ENCODE measurements at regions not wholly inside any gene's neighbourhood (a gene's known extent, or its start where the extent isn't known, plus 50 kb on each side); places are given as distances from the start of the nearest gene placed in this dataset.

GRCh38 chr11:110003426-110003825, 89.8 kb upstream of the ZC3H12C start:
- SMC1A ChIA-PET (ENCODE audit: uncharacterized antibody, unreplicated experiment) = interaction anchor here (0.9 to 1.8 kb wide), 5 partner anchors 13 to 64 kb away, joined by 3 to 10 read pairs (median 6); no protein-coding TSS in a partner anchor

DNA sequence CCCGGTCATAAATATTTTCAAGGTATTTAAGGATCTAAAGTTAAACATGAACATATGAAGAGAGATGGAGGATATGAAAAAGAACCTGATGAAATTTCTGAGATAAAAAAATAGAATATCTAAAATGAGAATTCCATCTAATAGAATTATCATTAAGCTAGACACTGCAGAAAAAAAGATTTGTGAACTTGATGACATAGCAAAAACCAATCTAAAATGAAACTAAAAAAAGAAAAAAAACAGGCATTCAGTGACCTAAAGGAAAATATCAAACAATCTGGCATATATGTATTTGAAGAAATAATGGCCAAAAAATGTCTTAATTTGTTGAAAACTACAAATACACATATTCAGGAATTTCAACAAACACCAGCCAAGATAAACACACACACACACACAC, 81.6 kb upstream of the ZC3H12C start:
- Histone ChIP-seq H3K9me3 (replicated peaks; ENCODE audit: control insufficient read depth, insufficient read depth, low read length) (peaks cover 17% of the 10 kb centered on the region; the same call in 2 of the 3 replicates), H2AFZ (ENCODE audit: control insufficient read depth, low read depth, low read length) (no peak overlapping the region), H3K4me3 (no peak overlapping the region), H3K4me1 (ENCODE audit: control insufficient read depth, insufficient read depth, low read length) (no peaks in the 10 kb centered on the region), H3K79me2 (ENCODE audit: control insufficient read depth, insufficient read depth, low read length) (no peaks in the 10 kb centered on the region), H3K36me3 (ENCODE audit: control insufficient read depth in 2 of 2, insufficient read depth in 2 of 2, low read length in 1 of 2) (no peaks in the 10 kb centered on the region), H3K4me2 (ENCODE audit: control insufficient read depth, insufficient read depth) (no peak overlapping the region), H4K20me1 (ENCODE audit: control insufficient read depth, insufficient read depth) (no peaks in the 10 kb centered on the region), H3K27ac (ENCODE audit: control insufficient read depth, insufficient read depth) (no peak overlapping the region), H3K9ac (ENCODE audit: control insufficient read depth, insufficient read depth, low read length) (no peak overlapping the region), H3K27me3 (replicated peaks in 1 of 2; ENCODE audit: control insufficient read depth in 2 of 2, insufficient read depth in 2 of 2, low read length in 1 of 2) (no peaks in the 10 kb centered on the region)
- intact Hi-C loops (cut with micrococcal nuclease; ENCODE audit: unreplicated experiment) (no loop called here), in situ Hi-C loops (cut with MboI) (no loop called here)
- ChIA-PET SMC1A (ENCODE audit: uncharacterized antibody, unreplicated experiment) (interaction anchor here (0.6 to 2.6 kb wide), 4 partner anchors 14 to 1140 kb away, joined by 3 to 11 read pairs (median 3); no protein-coding TSS in a partner anchor), POLR2A (no interaction called here), CTCF (interaction anchor here (1.1 to 1.2 kb wide), 2 partner anchors 14 to 188 kb away, joined by 3 read pairs; no protein-coding TSS in a partner anchor), RAD21 (ENCODE audit: unreplicated experiment) (interaction anchor here (1.1 kb wide), 1 partner anchor 15 kb away, joined by 3 read pairs; no protein-coding TSS in a partner anchor)
- no TSS peak for BruUV-seq (replicated peaks)
- ATAC-seq (no peak), FAIRE-seq (no peak), DNase-seq (ENCODE audit: low read depth, low spot score) (no peak)
- WGBS (ENCODE audit: insufficient coverage, insufficient replicate concordance, low lambda C conversion rate, missing lambda C conversion rate) = 100% methylated on average over 1 of the region's 1 CpG
- TF ChIP-seq FOXM1 (IDR thresholded peaks at IDR 0.05; ENCODE audit: low read depth, low read length) (no peak), EZH2 (IDR thresholded peaks at IDR 0.05; ENCODE audit: borderline replicate concordance, control insufficient read depth, low read depth, low read length) (no peak), TCF12 (IDR thresholded peaks at IDR 0.05; ENCODE audit: low read depth, low read length) (no peak), EGR1 (IDR thresholded peaks at IDR 0.05; ENCODE audit: borderline replicate concordance in 1 of 2, low read depth in 2 of 2, low read length in 2 of 2) (no peak), RCOR1 (conservative IDR thresholded peaks at IDR 0.05; ENCODE audit: low read depth, low read length) (no peak), RELA (IDR thresholded peaks at IDR 0.05; ENCODE audit: borderline replicate concordance, partially characterized antibody) (no peak), TCF3 (IDR thresholded peaks at IDR 0.05; ENCODE audit: borderline replicate concordance, insufficient read depth, low read depth, low read length) (no peak), ZNF24 (IDR thresholded peaks at IDR 0.05) (no peak), POLR2AphosphoS5 (IDR thresholded peaks at IDR 0.05; ENCODE audit: low read length) (no peak), NKRF (conservative IDR thresholded peaks at IDR 0.05) (no peak), MTA3 (IDR thresholded peaks at IDR 0.05; ENCODE audit: borderline replicate concordance, low read length) (no peak), ZNF274 (IDR thresholded peaks at IDR 0.05; ENCODE audit: insufficient read depth, insufficient read length) (no peak), WRNIP1 (IDR thresholded peaks at IDR 0.05; ENCODE audit: borderline replicate concordance, low read depth, low read length) (no peak), PAX8 (IDR thresholded peaks at IDR 0.05) (no peak)
- TF ChIP-seq, protein P1, sequence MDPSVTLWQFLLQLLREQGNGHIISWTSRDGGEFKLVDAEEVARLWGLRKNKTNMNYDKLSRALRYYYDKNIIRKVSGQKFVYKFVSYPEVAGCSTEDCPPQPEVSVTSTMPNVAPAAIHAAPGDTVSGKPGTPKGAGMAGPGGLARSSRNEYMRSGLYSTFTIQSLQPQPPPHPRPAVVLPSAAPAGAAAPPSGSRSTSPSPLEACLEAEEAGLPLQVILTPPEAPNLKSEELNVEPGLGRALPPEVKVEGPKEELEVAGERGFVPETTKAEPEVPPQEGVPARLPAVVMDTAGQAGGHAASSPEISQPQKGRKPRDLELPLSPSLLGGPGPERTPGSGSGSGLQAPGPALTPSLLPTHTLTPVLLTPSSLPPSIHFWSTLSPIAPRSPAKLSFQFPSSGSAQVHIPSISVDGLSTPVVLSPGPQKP (IDR thresholded peaks at IDR 0.05; ENCODE audit: low read depth, low read length) = no peak

More at GRCh38 chr11:110003426-110003825, 89.8 kb upstream of the ZC3H12C start:
- POLR2A ChIA-PET = no interaction called here
- Histone ChIP-seq H3K27me3 (replicated peaks in 1 of 2; ENCODE audit: control insufficient read depth in 2 of 2, insufficient read depth in 2 of 2, low read length in 1 of 2) (no peaks in the 10 kb centered on the region), H3K4me3 (no peak overlapping the region), H3K79me2 (ENCODE audit: control insufficient read depth, insufficient read depth, low read length) (no peaks in the 10 kb centered on the region), H3K36me3 (ENCODE audit: control insufficient read depth in 2 of 2, insufficient read depth in 2 of 2, low read length in 1 of 2) (no peaks in the 10 kb centered on the region), H2AFZ (ENCODE audit: control insufficient read depth, low read depth, low read length) (no peak overlapping the region), H3K9ac (ENCODE audit: control insufficient read depth, insufficient read depth, low read length) (no peak overlapping the region), H3K9me3 (replicated peaks; ENCODE audit: control insufficient read depth, insufficient read depth, low read length) (no peaks in the 10 kb centered on the region; the same call in none of the 3 replicates), H3K4me2 (ENCODE audit: control insufficient read depth, insufficient read depth) (no peak overlapping the region), H3K4me1 (ENCODE audit: control insufficient read depth, insufficient read depth, low read length) (peaks cover 19% of the 10 kb centered on the region), H3K27ac (ENCODE audit: control insufficient read depth, insufficient read depth) (no peak overlapping the region), H4K20me1 (ENCODE audit: control insufficient read depth, insufficient read depth) (no peaks in the 10 kb centered on the region)
- RAD21 ChIA-PET (ENCODE audit: unreplicated experiment) = interaction anchor here (1.2 kb wide), 1 partner anchor 23 kb away, joined by 5 read pairs; no protein-coding TSS in a partner anchor
- in situ Hi-C loops (cut with MboI) = no loop called here
- CTCF ChIA-PET = interaction anchor here (0.9 kb wide), 1 partner anchor 19 kb away, joined by 3 read pairs; no protein-coding TSS in a partner anchor
- DNase-seq (ENCODE audit: low read depth, low spot score) = no peak
- intact Hi-C loops (cut with micrococcal nuclease; ENCODE audit: unreplicated experiment) = no loop called here
- 99% methylated on average over 3 of the region's 3 CpGs for WGBS (ENCODE audit: insufficient coverage, insufficient replicate concordance, low lambda C conversion rate, missing lambda C conversion rate)
- TF ChIP-seq JUND (IDR thresholded peaks at IDR 0.05; ENCODE audit: low read depth, low read length) = no peak
- ATAC-seq = no peak
- FAIRE-seq = no peak
- BruUV-seq (replicated peaks) = no TSS peak
